ENCODE measurements at regions not wholly inside any gene's neighbourhood (a gene's known extent, or its start where the extent isn't known, plus 50 kb on each side); places are given as distances from the start of the nearest gene placed in this dataset.
"Not testable (repeated sequence)": the region's sequence is repeated elsewhere in the genome, so short reads cannot be mapped to it uniquely, and the experiment has no call there.

DNA sequence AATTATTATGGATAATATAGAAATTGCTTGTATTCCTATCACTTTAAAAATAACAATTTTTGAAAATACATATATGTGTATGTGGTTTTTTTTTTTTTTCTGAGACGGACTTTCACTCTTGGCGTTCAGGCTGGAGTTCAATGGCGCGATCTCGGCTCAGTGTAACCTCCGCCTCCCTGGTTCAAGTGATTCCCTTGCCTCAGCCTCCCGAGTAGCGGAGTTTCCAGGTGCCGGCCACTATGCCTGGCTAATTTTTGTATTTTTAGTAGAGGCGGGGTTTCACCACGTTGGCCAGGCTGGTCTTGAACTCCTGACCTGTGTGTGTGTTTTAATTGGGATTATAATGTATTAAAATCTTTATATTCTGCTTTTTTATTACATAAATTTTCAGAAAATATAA lies 97.9 kb upstream of the NUDT6 start:
- no peak for TF ChIP-seq CTCF (IDR thresholded peaks at IDR 0.05)
- Histone ChIP-seq H3K4me1 (no peaks in the 10 kb centered on the region), H3K9me3 (no peaks in the 10 kb centered on the region), H3K36me3 (no peaks in the 10 kb centered on the region), H3K27ac (no peak overlapping the region), H3K4me3 (no peak overlapping the region), H3K27me3 (no peaks in the 10 kb centered on the region)
- no peak for ATAC-seq
- DNase-seq, result no peak
- intact Hi-C loops (cut with DNase I), result no loop called here

DNA sequence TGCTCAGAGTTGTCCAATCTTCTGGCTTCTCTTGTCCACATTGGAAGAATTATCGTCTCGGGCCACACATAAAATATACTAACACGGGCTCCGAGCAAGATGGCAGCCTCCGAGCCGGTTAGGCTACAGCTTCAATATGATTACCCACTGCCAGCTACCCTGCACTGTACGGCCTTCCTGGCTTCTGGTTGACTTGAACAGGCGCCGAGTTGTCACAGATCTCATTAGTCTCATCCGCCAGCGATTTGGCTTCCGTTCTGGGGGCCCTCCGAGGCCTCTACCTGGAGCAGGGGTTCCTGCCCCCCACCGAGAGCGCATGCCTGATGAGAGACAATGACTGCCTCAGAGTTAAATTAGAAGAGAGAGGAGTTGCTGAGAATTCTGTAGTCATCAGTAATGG lies 101.2 kb upstream of the NUDT6 start:
- Histone ChIP-seq H3K4me3 (no peak overlapping the region), H3K9me3 (no peaks in the 10 kb centered on the region), H3K36me3 (no peaks in the 10 kb centered on the region), H3K27me3 (no peaks in the 10 kb centered on the region), H3K4me1 (no peaks in the 10 kb centered on the region), H3K27ac (no peak overlapping the region)
- intact Hi-C loops (cut with DNase I), result no loop called here
- TF ChIP-seq CTCF (IDR thresholded peaks at IDR 0.05), result no peak
- ATAC-seq (no peak), DNase-seq (no peak)

GRCh38 chr4:123024710-123025109 lies 102.3 kb upstream of the NUDT6 start:
- Histone ChIP-seq H3K27ac (no peak overlapping the region), H3K27me3 (no peaks in the 10 kb centered on the region), H3K4me1 (no peaks in the 10 kb centered on the region), H3K9me3 (no peaks in the 10 kb centered on the region), H3K4me3 (no peak overlapping the region), H3K36me3 (peaks cover 3% of the 10 kb centered on the region)
- ATAC-seq (no peak), DNase-seq (no peak)
- no peak for TF ChIP-seq CTCF (IDR thresholded peaks at IDR 0.05)
- intact Hi-C loops (cut with DNase I), result no loop called here

DNA sequence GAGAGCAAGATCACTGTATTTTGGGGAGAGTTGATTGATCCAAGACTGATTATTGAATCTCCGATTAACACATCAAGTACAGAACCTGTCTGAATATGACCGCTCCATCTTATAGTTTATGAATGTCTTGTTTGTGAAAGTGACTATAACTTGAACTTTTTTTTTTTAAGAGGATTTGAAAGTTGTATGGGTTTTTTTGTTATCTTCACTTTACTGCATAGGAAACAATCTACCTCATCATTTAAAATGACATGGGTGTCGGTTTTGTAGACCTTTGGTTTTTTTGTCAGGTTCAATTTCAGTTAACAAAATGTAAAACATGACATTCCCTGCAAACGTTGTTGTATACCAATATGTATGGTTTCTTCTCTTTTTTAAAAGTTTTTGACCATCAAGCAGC lies 103.0 kb upstream of the NUDT6 start:
- no peak overlapping the region for H3K27ac ChIP-seq
- H3K36me3 ChIP-seq, result peaks cover 3% of the 10 kb centered on the region
- no peak for TF ChIP-seq CTCF (IDR thresholded peaks at IDR 0.05)
- intact Hi-C loops (cut with DNase I), result no loop called here
- no peaks in the 10 kb centered on the region for H3K4me1 ChIP-seq
- no peaks in the 10 kb centered on the region for H3K9me3 ChIP-seq
- DNase-seq (no peak), ATAC-seq (no peak)
- no peaks in the 10 kb centered on the region for H3K27me3 ChIP-seq
- H3K4me3 ChIP-seq, result no peak overlapping the region

DNA sequence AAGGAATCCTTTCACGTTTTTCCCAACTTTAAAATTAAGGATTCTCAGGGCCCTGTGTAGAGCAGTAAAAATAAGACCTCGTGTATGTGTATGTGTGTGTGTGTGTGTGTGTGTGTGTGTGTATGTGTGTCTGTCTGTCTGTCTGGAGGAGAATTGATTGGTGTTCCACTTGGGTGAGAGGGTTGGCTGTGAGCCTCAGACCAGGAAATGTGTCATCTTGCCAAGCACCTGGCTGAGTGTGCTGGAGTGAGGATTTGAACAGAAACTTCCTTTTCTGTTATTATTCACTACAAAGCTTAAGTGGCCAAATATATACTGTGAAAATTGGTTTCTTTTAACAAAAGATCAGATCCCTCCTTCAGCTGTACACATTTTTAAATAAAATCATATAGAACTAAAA lies 103.6 kb upstream of the NUDT6 start:
- H3K4me1 ChIP-seq; H3K36me3 ChIP-seq; DNase-seq; intact Hi-C loops (cut with DNase I); H3K9me3 ChIP-seq; H3K4me3 ChIP-seq; ATAC-seq; H3K27me3 ChIP-seq; H3K27ac ChIP-seq: not testable (repeated sequence)

- Histone ChIP-seq H3K27me3 (no peaks in the 10 kb centered on the region), H3K36me3 (peaks cover 3% of the 10 kb centered on the region), H3K9me3 (no peaks in the 10 kb centered on the region), H3K4me3 (no peak overlapping the region), H3K27ac (no peak overlapping the region), H3K4me1 (no peaks in the 10 kb centered on the region)
- DNase-seq, result no peak
- intact Hi-C loops (cut with DNase I), result no loop called here
- TF ChIP-seq CTCF (IDR thresholded peaks at IDR 0.05), result no peak
- ATAC-seq, result no peak
Measured at GRCh38 chr4:123031664-123032063, 109.3 kb upstream of the NUDT6 start.
